ENCODE measurements at regions not wholly inside any gene's neighbourhood (a gene's known extent, or its start where the extent isn't known, plus 50 kb on each side); places are given as distances from the start of the nearest gene placed in this dataset.

- no peak for TF ChIP-seq CTCF (IDR thresholded peaks at IDR 0.05; ENCODE audit: insufficient read depth, low read length)
- Histone ChIP-seq H3K27ac (replicated peaks) (no peak overlapping the region), H3K27me3 (ENCODE audit: insufficient read depth, poor library complexity, severe bottlenecking) (no peaks in the 10 kb centered on the region), H3K4me3 (replicated peaks; ENCODE audit: insufficient read depth, low read length) (no peak overlapping the region)
- no peak for DNase-seq (ENCODE audit: low read depth in 1 of 2, low spot score in 1 of 2)
Measured at GRCh38 chr6:79422666-79423065, 114.6 kb downstream of the LCA5 start.

- no peak for TF ChIP-seq SPI1 (IDR thresholded peaks at IDR 0.05; ENCODE audit: borderline replicate concordance, low read depth)
- no peak for TF ChIP-seq CTCF (IDR thresholded peaks at IDR 0.05; ENCODE audit: insufficient read depth, low read length)
- TF ChIP-seq GABPA (IDR thresholded peaks at IDR 0.05; ENCODE audit: low read depth), result no peak
- TF ChIP-seq POLR2AphosphoS5 (IDR thresholded peaks at IDR 0.05; ENCODE audit: low read depth), result no peak
- no peak for TF ChIP-seq REST (IDR thresholded peaks at IDR 0.05; ENCODE audit: insufficient replicate concordance, low read depth)
- DNase-seq (ENCODE audit: low read depth in 1 of 2, low spot score in 1 of 2), result no peak
- no peaks in the 10 kb centered on the region for H3K27me3 ChIP-seq (ENCODE audit: insufficient read depth, poor library complexity, severe bottlenecking)
- H3K4me3 ChIP-seq (replicated peaks; ENCODE audit: insufficient read depth, low read length), result no peak overlapping the region
- H3K27ac ChIP-seq (replicated peaks), result no peak overlapping the region
Measured at GRCh38 chr6:79421707-79422484, 115.3 kb downstream of the LCA5 start.

- TF ChIP-seq POLR2AphosphoS5 (IDR thresholded peaks at IDR 0.05; ENCODE audit: low read depth) (no peak), GABPA (IDR thresholded peaks at IDR 0.05; ENCODE audit: low read depth) (no peak), SPI1 (IDR thresholded peaks at IDR 0.05; ENCODE audit: borderline replicate concordance, low read depth) (no peak), REST (IDR thresholded peaks at IDR 0.05; ENCODE audit: insufficient replicate concordance, low read depth) (no peak), CTCF (IDR thresholded peaks at IDR 0.05; ENCODE audit: insufficient read depth, low read length) (no peak)
- DNase-seq (ENCODE audit: low read depth in 1 of 2, low spot score in 1 of 2), result no peak
- H3K4me3 ChIP-seq (replicated peaks; ENCODE audit: insufficient read depth, low read length), result no peak overlapping the region
- no peaks in the 10 kb centered on the region for H3K27me3 ChIP-seq (ENCODE audit: insufficient read depth, poor library complexity, severe bottlenecking)
- H3K27ac ChIP-seq (replicated peaks), result no peak overlapping the region
Measured at GRCh38 chr6:79421001-79421411, 116.2 kb downstream of the LCA5 start.

- no peak overlapping the region for H3K27ac ChIP-seq (replicated peaks)
- no peak for DNase-seq (ENCODE audit: low read depth in 1 of 2, low spot score in 1 of 2)
- no peak overlapping the region for H3K4me3 ChIP-seq (replicated peaks; ENCODE audit: insufficient read depth, low read length)
- no peaks in the 10 kb centered on the region for H3K27me3 ChIP-seq (ENCODE audit: insufficient read depth, poor library complexity, severe bottlenecking)
- no peak for TF ChIP-seq CTCF (IDR thresholded peaks at IDR 0.05; ENCODE audit: insufficient read depth, low read length)
- TF ChIP-seq POLR2AphosphoS5 (IDR thresholded peaks at IDR 0.05; ENCODE audit: low read depth), result no peak
- TF ChIP-seq SPI1 (IDR thresholded peaks at IDR 0.05; ENCODE audit: borderline replicate concordance, low read depth), result no peak
- no peak for TF ChIP-seq GABPA (IDR thresholded peaks at IDR 0.05; ENCODE audit: low read depth)
- no peak for TF ChIP-seq REST (IDR thresholded peaks at IDR 0.05; ENCODE audit: insufficient replicate concordance, low read depth)
Measured at GRCh38 chr6:79420054-79420453, 117.2 kb downstream of the LCA5 start.

Data from HL-60 (cell line).